ENCODE measurements at regions not wholly inside any gene's neighbourhood (a gene's known extent, or its start where the extent isn't known, plus 50 kb on each side); places are given as distances from the start of the nearest gene placed in this dataset.

- Mint-ChIP-seq H3K27me3 (peaks cover 28 to 52% of the 10 kb centered on the region in 2 donors), H3K36me3 (no peaks in the 10 kb centered on the region), H3K4me3 (no peak overlapping the region), H3K4me1 (no peaks in the 10 kb centered on the region), H3K9me3 (no peaks in the 10 kb centered on the region), H3K27ac (no peak overlapping the region)
- DNase-seq: no peak
- ATAC-seq (replicated peaks): no peak
Measured at GRCh38 chr15:80308002-80308401, 56.0 kb upstream of the CTXND1 start.

DNA sequence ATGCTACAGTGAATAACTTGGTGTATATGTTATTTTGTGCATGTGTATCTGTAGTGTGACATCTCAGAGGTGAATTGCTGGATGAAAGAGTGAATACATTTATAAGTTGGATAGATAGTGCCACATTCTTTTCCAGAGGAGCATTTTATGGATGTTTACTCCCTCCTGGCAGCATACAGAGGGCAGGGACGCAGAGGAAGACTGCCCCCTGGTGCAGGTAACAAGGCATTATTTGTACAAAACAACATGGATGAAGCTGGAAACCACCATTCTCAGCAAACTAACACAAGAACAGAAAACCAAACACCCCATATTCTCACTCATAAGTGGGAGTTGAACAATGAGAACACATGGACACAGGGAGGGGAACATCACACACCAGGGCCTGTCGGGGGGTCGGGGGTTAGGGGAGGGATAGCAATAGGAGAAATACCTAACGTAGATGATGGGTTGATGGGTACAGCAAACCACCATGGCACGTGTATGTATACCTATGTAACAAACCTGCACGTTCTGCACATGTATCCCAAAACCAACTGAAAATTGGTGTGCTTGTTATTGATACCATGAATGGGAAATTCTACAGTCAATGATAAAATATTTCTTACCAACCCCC lies 57.9 kb upstream of the CTXND1 start:
- H3K27ac Mint-ChIP-seq: no peak overlapping the region
- no peak for DNase-seq
- no peaks in the 10 kb centered on the region for H3K4me1 Mint-ChIP-seq
- no peak overlapping the region for H3K4me3 Mint-ChIP-seq
- no peaks in the 10 kb centered on the region for H3K36me3 Mint-ChIP-seq
- H3K9me3 Mint-ChIP-seq: no peaks in the 10 kb centered on the region
- no peak for ATAC-seq (replicated peaks)
- H3K27me3 Mint-ChIP-seq: peaks cover 28 to 45% of the 10 kb centered on the region in 2 donors

DNA sequence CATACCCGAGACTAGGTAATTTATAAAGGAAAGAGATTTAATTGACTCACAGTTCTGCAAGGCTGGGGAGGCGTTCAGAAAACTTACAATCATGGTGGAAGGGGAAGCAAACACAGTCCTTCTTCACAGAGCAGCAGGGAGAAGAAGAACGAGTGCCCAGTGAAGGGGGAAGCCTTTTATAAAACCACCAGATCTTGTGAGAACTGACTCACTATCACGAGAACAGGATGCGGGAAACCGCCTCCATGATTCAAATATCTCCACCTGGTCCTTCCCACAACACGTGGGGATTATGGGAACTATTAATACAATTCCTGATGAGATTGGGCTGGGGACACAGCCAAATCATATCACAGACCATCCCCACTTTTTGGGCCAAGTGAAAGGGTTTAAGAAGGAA lies 58.8 kb upstream of the CTXND1 start:
- peaks cover 34 to 41% of the 10 kb centered on the region in 2 donors for H3K27me3 Mint-ChIP-seq
- no peaks in the 10 kb centered on the region for H3K4me1 Mint-ChIP-seq
- no peaks in the 10 kb centered on the region for H3K9me3 Mint-ChIP-seq
- no peak overlapping the region for H3K4me3 Mint-ChIP-seq
- no peak for ATAC-seq (replicated peaks)
- H3K36me3 Mint-ChIP-seq: no peaks in the 10 kb centered on the region
- DNase-seq: no peak
- H3K27ac Mint-ChIP-seq: no peak overlapping the region

DNA sequence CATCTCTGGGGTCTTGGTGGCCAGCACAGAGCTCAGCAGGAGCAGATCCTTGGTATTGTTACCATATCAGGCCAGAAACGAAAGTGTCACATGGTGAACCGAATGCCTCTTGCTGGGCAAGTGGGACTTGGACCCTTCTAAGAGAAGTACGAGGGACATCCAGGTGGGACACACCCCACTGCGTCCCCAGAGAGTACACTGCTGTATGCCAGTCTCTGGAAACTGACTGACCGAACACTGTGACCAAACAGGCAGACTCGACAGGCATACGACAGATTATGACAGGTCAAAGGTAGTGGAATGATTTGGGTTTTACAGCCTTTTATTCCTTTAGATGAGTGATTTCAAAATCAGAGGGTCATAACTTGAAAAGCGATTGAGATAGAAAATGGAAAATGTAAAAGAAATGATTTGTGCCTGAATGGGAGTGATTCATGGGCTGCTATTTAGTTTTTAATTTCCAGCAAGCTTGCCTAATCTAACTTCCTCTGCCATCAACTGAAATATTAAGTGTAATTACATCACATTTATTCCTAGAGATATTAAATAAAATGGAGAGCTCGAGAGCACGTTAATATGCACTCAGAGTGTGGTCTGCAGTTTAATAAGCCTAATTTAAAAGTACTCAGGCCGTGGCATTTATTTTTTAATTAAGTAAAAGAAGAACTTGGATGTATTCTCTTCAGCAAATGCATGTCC lies 63.4 kb upstream of the CTXND1 start:
- DNase-seq (no peak), ATAC-seq (replicated peaks) (no peak)
- Mint-ChIP-seq H3K36me3 (no peaks in the 10 kb centered on the region), H3K9me3 (no peaks in the 10 kb centered on the region), H3K4me1 (no peaks in the 10 kb centered on the region), H3K27me3 (peaks cover 24 to 30% of the 10 kb centered on the region in 2 donors), H3K4me3 (no peak overlapping the region), H3K27ac (no peak overlapping the region)

DNA sequence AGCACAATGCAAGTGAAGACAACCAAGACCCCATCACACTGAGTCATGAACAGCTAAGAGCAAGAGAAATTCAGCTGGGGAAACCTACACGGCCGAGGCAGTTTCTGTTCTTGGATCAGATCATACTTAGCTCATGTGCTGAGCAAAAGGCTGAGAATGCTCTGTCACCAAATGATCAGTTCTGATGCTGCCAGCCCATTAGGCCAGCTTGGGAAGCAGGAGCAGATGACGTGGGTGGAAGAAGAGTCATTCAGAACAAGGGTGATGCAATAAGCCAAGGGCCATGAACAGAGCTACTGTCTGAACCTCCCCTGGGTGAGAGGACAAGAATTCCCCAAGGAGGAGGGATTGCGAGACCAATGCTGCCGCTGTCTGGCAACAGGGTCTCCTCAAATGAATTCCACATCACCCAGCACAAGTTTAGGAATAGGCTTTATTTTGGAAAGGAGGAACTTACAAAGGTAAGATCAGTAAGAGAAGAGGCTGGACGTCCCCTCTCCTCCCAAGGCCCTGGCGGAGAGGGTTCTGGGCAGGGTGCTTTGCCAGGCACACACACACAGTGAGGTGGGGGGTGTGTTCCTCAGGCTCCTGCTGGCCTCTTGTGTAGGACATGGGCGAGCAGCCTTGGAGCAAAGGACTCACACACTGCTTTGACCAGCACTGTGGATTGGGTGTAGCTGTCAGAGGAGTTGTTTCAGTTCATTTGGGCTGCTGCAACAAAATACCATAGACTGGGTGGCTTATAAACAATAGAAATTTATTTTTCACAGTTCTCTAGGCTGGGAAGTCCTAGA lies 65.6 kb upstream of the CTXND1 start:
- Mint-ChIP-seq H3K27ac (no peak overlapping the region), H3K27me3 (peaks cover 28 to 30% of the 10 kb centered on the region in 2 donors), H3K4me3 (no peak overlapping the region), H3K36me3 (no peaks in the 10 kb centered on the region), H3K9me3 (no peaks in the 10 kb centered on the region), H3K4me1 (no peaks in the 10 kb centered on the region)
- DNase-seq (no peak), ATAC-seq (replicated peaks) (no peak)

GRCh38 chr15:80321853-80322252 lies 69.8 kb upstream of the CTXND1 start:
- peaks cover 17 to 36% of the 10 kb centered on the region in 2 donors for H3K27me3 Mint-ChIP-seq
- ATAC-seq (replicated peaks) (no peak), DNase-seq (no peak)
- no peak overlapping the region for H3K27ac Mint-ChIP-seq
- H3K9me3 Mint-ChIP-seq: peaks cover 0 to 2% of the 10 kb centered on the region in 2 donors
- no peaks in the 10 kb centered on the region for H3K4me1 Mint-ChIP-seq
- no peaks in the 10 kb centered on the region for H3K36me3 Mint-ChIP-seq
- H3K4me3 Mint-ChIP-seq: no peak overlapping the region

GRCh38 chr15:80323285-80323684 lies 71.3 kb upstream of the CTXND1 start:
- no peak for ATAC-seq (replicated peaks)
- DNase-seq: no peak
- Mint-ChIP-seq H3K36me3 (no peaks in the 10 kb centered on the region), H3K9me3 (peaks cover 0 to 4% of the 10 kb centered on the region in 2 donors), H3K4me1 (no peaks in the 10 kb centered on the region), H3K4me3 (no peak overlapping the region), H3K27ac (no peak overlapping the region), H3K27me3 (peaks cover 16 to 25% of the 10 kb centered on the region in 2 donors)

DNA sequence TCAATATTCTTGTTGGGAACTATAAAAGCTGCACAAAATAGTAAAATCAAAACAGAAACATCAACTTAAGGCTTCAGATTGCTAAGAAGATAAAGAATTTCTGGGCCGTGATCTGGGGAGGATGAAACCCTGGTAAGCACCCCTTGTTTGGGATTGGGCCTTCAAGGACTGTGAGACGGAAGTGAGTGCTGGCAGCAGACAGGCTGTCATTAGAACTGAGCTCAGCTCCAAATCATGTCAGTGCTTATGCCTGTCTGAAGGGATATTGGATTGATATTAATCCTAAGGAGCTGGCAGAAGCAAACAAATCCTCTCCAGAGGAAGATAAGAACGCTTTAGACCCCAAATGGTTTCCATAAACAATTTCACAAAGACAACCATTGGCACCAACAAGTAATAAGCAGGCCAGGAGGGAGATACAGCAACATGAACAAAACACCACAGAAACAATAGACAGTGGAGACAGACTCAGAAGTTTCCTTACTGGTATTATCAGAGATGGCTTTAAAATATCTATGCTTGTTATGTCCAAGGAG lies 72.6 kb upstream of the CTXND1 start:
- Mint-ChIP-seq H3K9me3 (peaks cover 0 to 4% of the 10 kb centered on the region in 2 donors), H3K27me3 (peaks cover 11 to 21% of the 10 kb centered on the region in 2 donors), H3K27ac (no peak overlapping the region), H3K36me3 (no peaks in the 10 kb centered on the region), H3K4me1 (no peaks in the 10 kb centered on the region), H3K4me3 (no peak overlapping the region)
- no peak for ATAC-seq (replicated peaks)
- DNase-seq: no peak

DNA sequence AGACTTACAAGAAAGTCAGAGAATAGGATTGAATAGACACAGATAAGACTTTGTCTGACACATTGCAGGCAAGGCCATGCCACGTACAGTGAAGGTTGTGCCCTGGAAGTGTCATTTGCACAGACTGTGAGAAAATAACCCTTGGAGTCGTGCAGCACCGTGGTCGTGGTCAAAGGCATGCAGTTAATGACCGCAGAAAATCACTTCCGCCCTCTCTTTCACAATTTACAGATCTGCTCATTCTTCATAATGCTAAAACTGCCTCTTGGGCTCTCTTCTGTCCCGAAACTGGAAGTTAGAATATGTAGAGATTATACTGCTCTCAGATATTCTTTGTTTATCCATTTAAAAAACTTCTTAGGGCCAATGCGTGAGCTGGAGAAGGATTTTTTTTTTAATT lies 73.2 kb upstream of the CTXND1 start:
- Mint-ChIP-seq H3K4me3 (no peak overlapping the region), H3K27ac (no peak overlapping the region), H3K9me3 (peaks cover 0 to 4% of the 10 kb centered on the region in 2 donors), H3K4me1 (no peaks in the 10 kb centered on the region), H3K27me3 (peaks cover 8 to 21% of the 10 kb centered on the region in 2 donors), H3K36me3 (no peaks in the 10 kb centered on the region)
- ATAC-seq (replicated peaks) (no peak), DNase-seq (no peak)

- ATAC-seq (replicated peaks) (no peak), DNase-seq (no peak)
- Mint-ChIP-seq H3K4me3 (no peak overlapping the region), H3K4me1 (no peaks in the 10 kb centered on the region), H3K36me3 (no peaks in the 10 kb centered on the region), H3K9me3 (peaks cover 0 to 4% of the 10 kb centered on the region in 2 donors), H3K27ac (no peak overlapping the region), H3K27me3 (peaks cover 3 to 16% of the 10 kb centered on the region in 2 donors)
Measured at GRCh38 chr15:80326270-80326669, 74.3 kb upstream of the CTXND1 start.

DNA sequence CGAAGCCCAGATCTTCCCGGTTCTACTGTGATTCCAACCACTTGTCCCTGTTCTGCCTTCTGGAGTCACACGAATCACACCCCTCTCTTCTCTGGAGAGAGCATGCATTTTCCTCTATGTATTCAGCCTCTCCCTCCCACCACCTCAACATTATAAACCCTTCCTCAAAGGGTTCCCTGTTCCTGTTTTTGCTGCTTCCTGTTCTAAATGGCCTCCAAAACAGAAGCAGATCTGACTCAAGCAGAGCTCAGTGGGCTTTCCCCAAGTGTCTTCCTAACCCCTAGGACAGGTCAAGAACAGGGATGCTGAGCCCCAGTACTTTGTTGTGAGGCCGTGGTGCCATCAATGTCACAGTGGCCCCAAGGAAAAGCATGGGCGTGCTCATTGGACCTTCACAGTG lies 75.7 kb upstream of the ARNT2 start:
- Mint-ChIP-seq H3K36me3 (no peaks in the 10 kb centered on the region), H3K27ac (no peak overlapping the region), H3K4me1 (no peaks in the 10 kb centered on the region), H3K9me3 (peaks cover 0 to 4% of the 10 kb centered on the region in 2 donors), H3K27me3 (peaks cover 3 to 7% of the 10 kb centered on the region in 2 donors), H3K4me3 (no peak overlapping the region)
- ATAC-seq (replicated peaks): peak; percentile 60 to 61
- no peak for DNase-seq

DNA sequence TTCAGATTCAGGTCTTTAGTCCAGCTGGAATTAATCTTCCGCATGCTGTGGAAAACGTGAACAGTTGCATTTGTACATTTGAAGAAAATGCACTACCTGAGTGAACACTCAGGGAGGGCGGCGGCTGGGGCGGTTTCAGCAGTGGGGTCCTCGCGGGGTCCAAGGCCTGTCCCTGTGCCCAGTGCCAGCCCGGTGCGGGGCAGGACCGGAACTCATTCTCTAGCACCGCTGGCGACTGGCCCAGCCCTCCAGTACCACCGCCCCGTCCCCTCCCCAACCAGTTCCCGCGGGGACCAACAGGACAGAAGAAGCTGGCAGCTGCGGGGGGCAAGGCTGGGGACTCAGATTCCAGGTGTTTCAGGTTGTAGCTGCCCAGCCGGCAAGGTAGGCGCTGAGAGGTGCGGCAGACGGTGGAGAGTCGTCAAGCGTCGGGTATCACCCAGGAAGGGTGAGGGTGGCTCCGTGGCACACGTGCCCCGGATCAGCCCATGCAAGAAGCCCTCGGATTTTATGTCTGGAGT lies 72.2 kb upstream of the ARNT2 start:
- no peak for ATAC-seq (replicated peaks)
- Mint-ChIP-seq H3K4me3 (no peak overlapping the region), H3K27ac (no peak overlapping the region), H3K9me3 (peaks cover 0 to 4% of the 10 kb centered on the region in 2 donors), H3K4me1 (peaks cover 0 to 2% of the 10 kb centered on the region in 2 donors), H3K36me3 (no peaks in the 10 kb centered on the region), H3K27me3 (peaks cover 7 to 11% of the 10 kb centered on the region in 2 donors)
- DNase-seq: no peak

DNA sequence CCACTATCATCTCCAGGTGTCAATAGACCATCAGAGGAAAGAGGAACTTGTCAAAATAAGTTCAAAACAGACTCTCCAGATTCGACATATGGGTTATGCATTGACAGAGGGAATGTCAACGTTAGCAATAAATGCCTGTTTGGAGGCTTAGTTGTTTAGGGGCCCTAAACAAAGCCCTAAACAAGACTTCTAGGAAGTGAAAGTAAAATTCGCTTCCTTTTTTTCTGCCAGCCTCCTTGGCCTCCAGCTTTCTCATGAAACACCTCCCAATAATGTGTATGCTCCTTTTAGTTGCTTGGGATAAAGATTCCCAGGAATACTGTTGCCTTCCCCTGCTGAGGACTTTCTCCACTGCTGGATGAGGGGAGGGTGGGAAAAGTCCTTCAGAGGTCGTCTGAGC lies 70.9 kb upstream of the ARNT2 start:
- Mint-ChIP-seq H3K9me3 (peaks cover 0 to 1% of the 10 kb centered on the region in 2 donors), H3K4me1 (peaks cover 0 to 2% of the 10 kb centered on the region in 2 donors), H3K36me3 (no peaks in the 10 kb centered on the region), H3K4me3 (no peak overlapping the region), H3K27ac (no peak overlapping the region), H3K27me3 (peaks cover 4 to 15% of the 10 kb centered on the region in 2 donors)
- no peak for DNase-seq
- no peak for ATAC-seq (replicated peaks)

- peaks cover 0 to 1% of the 10 kb centered on the region in 2 donors for H3K9me3 Mint-ChIP-seq
Measured at GRCh38 chr15:80334521-80334920, 69.7 kb upstream of the ARNT2 start.

More at GRCh38 chr15:80334521-80334920, 69.7 kb upstream of the ARNT2 start:
- no peak for ATAC-seq (replicated peaks)
- peaks cover 0 to 2% of the 10 kb centered on the region in 2 donors for H3K4me1 Mint-ChIP-seq
- H3K27ac Mint-ChIP-seq: no peak overlapping the region
- DNase-seq: no peak
- no peaks in the 10 kb centered on the region for H3K36me3 Mint-ChIP-seq
- no peak overlapping the region for H3K4me3 Mint-ChIP-seq
- peaks cover 4 to 15% of the 10 kb centered on the region in 2 donors for H3K27me3 Mint-ChIP-seq
